PC-3 (cell line): ENCODE measurements at regions not wholly inside any gene's neighbourhood (a gene's known extent, or its start where the extent isn't known, plus 50 kb on each side); places are given as distances from the start of the nearest gene placed in this dataset.
"Not testable (repeated sequence)": the region's sequence is repeated elsewhere in the genome, so short reads cannot be mapped to it uniquely, and the experiment has no call there.

ENCODE experiments used
- EZH2 ChIP-seq: fragments of 300-600 bp; sonication (generic); IDR thresholded peaks from one replicate; pipeline ENCODE4 v1.6.1; 2017; ENCODE audit warnings: antibody characterized with exemption, mild to moderate bottlenecking, low read length; ENCODE audit not compliant: unreplicated experiment
- EZH2phosphoT487 ChIP-seq: fragments of 300-600 bp; sonication (generic); IDR thresholded peaks from 2 replicates; pipeline ENCODE4 v1.6.1; 2018; ENCODE audit warnings: mild to moderate bottlenecking, antibody characterized with exemption, low read length, borderline replicate concordance
- TF ChIP-seq, protein P1 (sequence below): fragments of 300-600 bp; sonication (generic); conservative IDR thresholded peaks from 2 replicates; pipeline ENCODE4 v1.5.1; 2017; ENCODE audit warnings: antibody characterized with exemption, low read depth, mild to moderate bottlenecking, low read length

DNA sequence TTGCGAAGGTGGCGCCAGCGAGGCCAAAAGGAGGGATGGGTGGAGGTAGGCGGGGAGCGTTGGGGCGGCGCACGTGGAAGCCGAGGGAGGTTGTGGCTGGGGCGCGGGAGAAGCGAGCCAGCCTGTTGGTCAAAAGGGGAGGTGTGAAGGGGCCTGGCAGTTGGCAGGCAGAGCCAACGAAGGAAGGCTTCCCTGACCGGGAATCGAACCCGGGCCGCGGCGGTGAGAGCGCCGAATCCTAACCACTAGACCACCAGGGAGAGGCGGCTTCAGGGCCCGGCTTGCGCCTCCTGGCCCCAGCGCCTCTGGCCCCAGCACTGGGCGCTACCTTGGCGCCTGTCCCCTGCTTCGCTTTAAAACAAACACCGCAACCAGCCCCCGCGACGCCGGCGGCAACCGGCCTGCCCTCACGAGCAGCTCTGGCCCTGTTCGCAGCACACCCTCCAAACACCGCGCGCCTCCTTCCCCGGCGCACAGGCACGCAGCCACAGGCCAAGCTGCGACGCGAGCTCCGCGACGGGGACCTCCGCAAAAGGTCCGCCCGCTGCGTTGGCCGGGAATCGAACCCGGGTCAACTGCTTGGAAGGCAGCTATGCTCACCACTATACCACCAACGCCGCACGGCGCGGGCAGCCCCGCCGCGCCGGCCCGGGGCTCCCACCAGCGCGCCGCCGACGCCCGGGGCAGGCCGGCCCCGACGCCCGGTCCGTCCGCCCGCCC is 58.1 kb upstream of the FCGR2A start:
- TF ChIP-seq, protein P1, sequence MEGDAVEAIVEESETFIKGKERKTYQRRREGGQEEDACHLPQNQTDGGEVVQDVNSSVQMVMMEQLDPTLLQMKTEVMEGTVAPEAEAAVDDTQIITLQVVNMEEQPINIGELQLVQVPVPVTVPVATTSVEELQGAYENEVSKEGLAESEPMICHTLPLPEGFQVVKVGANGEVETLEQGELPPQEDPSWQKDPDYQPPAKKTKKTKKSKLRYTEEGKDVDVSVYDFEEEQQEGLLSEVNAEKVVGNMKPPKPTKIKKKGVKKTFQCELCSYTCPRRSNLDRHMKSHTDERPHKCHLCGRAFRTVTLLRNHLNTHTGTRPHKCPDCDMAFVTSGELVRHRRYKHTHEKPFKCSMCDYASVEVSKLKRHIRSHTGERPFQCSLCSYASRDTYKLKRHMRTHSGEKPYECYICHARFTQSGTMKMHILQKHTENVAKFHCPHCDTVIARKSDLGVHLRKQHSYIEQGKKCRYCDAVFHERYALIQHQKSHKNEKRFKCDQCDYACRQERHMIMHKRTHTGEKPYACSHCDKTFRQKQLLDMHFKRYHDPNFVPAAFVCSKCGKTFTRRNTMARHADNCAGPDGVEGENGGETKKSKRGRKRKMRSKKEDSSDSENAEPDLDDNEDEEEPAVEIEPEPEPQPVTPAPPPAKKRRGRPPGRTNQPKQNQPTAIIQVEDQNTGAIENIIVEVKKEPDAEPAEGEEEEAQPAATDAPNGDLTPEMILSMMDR, result not testable (repeated sequence)
- TF ChIP-seq EZH2phosphoT487, EZH2: not testable (repeated sequence)
